T-cell (primary cell): ENCODE measurements at regions not wholly inside any gene's neighbourhood (a gene's known extent, or its start where the extent isn't known, plus 50 kb on each side); places are given as distances from the start of the nearest gene placed in this dataset.
"Not testable (repeated sequence)": the region's sequence is repeated elsewhere in the genome, so short reads cannot be mapped to it uniquely, and the experiment has no call there.

ENCODE experiments used
- ATAC-seq, 4 experiments: fragments of 200-7000 bp in 3 of 4; fragments of 150-1000 bp in 1 of 4; cut with Tn5 transposase; replicated peaks in 1 of 4; 1 replicate in 3 of 4; 2 replicates in 1 of 4; pipeline ENCODE4 v1.10.0; 2021; ENCODE audit warnings: moderate library complexity in 3 of 4, mild to moderate bottlenecking in 2 of 4, moderate number of reproducible peaks in 1 of 4
- CTCF ChIA-PET, 2 donors: fragments of 300-600 bp; sonication (Branson Sonifier 250); formaldehyde crosslinking; loops; one replicate each; lab custom pipeline; 2022; ENCODE audit warnings: antibody characterized with exemption in 2 of 2; lab: Charles Lee
- POLR2A ChIA-PET, 2 donors: fragments of 300-600 bp; sonication (Branson Sonifier 250); formaldehyde crosslinking; loops; one replicate each; lab custom pipeline; 2022; ENCODE audit warnings: antibody characterized with exemption in 2 of 2; lab: Charles Lee
- DNase-seq, 35 experiments: peaks; one replicate each; pipeline versions ENCODE4 v3.0.0 to v3.0.0-alpha.2; 2013 to 2023
- H3K27ac ChIP-seq: one replicate; pipeline ENCODE4 v1.5.1; 2013; ENCODE audit warnings: low read length
- H3K27me3 ChIP-seq, 2 experiments: replicated peaks in 1 of 2; 1 replicate in 1 of 2; 2 replicates in 1 of 2; pipeline versions ENCODE4 v1.6.1 to v1.7.0; 2013; ENCODE audit warnings: low read length in 1 of 2, mixed read lengths in 1 of 2; ENCODE audit not compliant: control insufficient read depth in 2 of 2, insufficient read depth in 2 of 2; ENCODE audit errors: extremely low read depth in 1 of 2
- H3K36me3 ChIP-seq, 2 donors: 1 replicate in 1 of 2; 2 replicates in 1 of 2; pipeline versions ENCODE4 v1.6.1 to v1.7.0; 2013; ENCODE audit warnings: low read length in 1 of 2; ENCODE audit not compliant: control insufficient read depth in 2 of 2, insufficient read depth in 1 of 2; ENCODE audit errors: extremely low read depth in 1 of 2
- H3K4me1 ChIP-seq, 2 experiments: 1 replicate in 1 of 2; 2 replicates in 1 of 2; pipeline versions ENCODE4 v1.6.1 to v1.7.0; 2013; ENCODE audit warnings: low read length in 2 of 2, mixed read lengths in 1 of 2; ENCODE audit not compliant: insufficient read depth in 2 of 2, control insufficient read depth in 1 of 2; ENCODE audit errors: extremely low read depth in 1 of 2
- H3K4me3 ChIP-seq, 2 donors: 1 replicate in 1 of 2; 2 replicates in 1 of 2; pipeline versions ENCODE4 v1.5.1 to v1.7.0; 2013; ENCODE audit warnings: mild to moderate bottlenecking in 2 of 2, low read length in 1 of 2, moderate library complexity in 1 of 2; ENCODE audit not compliant: control insufficient read depth in 1 of 2; ENCODE audit errors: extremely low read depth in 1 of 2
- H3K9me3 ChIP-seq: 2 replicates; pipeline ENCODE4 v1.7.0; 2013
- H3K27ac Mint-ChIP-seq, 2 donors: one replicate each; pipeline ENCODE4 v1.8.0; 2020 to 2021; ENCODE audit warnings: mild to moderate bottlenecking in 2 of 2, mixed read lengths in 2 of 2
- H3K27me3 Mint-ChIP-seq, 2 donors: one replicate each; pipeline ENCODE4 v1.8.0; 2021 to 2022; ENCODE audit warnings: mixed read lengths in 2 of 2
- H3K36me3 Mint-ChIP-seq: one replicate; pipeline ENCODE4 v1.8.0; 2021; ENCODE audit warnings: mixed read lengths
- H3K4me1 Mint-ChIP-seq, 3 donors: one replicate each; pipeline ENCODE4 v1.8.0; 2020 to 2022; ENCODE audit warnings: mixed read lengths in 3 of 3, mild to moderate bottlenecking in 1 of 3
- H3K4me3 Mint-ChIP-seq, 3 donors: one replicate each; pipeline ENCODE4 v1.8.0; 2020 to 2022; ENCODE audit warnings: mild to moderate bottlenecking in 3 of 3, mixed read lengths in 3 of 3, moderate library complexity in 3 of 3
- H3K9me3 Mint-ChIP-seq, 3 donors: one replicate each; pipeline ENCODE4 v1.8.0; 2020 to 2022; ENCODE audit warnings: mixed read lengths in 3 of 3
- whole genome bisulfite sequencing: methylation state at CpG from one replicate; pipeline ENCODE4 v1.1.5; 2013; ENCODE audit warnings: missing lambda C conversion rate; ENCODE audit not compliant: insufficient coverage; 5-methylcytosine and 5-hydroxymethylcytosine counted together

GRCh38 chr1:43021547-43022474 is 63.1 kb upstream of the SLC2A1 start:
- Mint-ChIP-seq H3K4me1 (no peaks in the 10 kb centered on the region), H3K27ac (no peak overlapping the region), H3K36me3 (no peaks in the 10 kb centered on the region), H3K27me3 (peaks cover 0 to 1% of the 10 kb centered on the region in 2 donors), H3K9me3 (no peaks in the 10 kb centered on the region), H3K4me3 (no peak overlapping the region)
- ChIA-PET POLR2A (no interaction called here), CTCF (no interaction called here)
- 90% methylated on average over 8 of the region's 14 CpGs for WGBS
- H3K27me3 ChIP-seq: peaks cover 0 to 4% of the 10 kb centered on the region in 2 experiments
- H3K36me3 ChIP-seq: no peaks in the 10 kb centered on the region
- H3K4me3 ChIP-seq: no peak overlapping the region
- no peak overlapping the region for H3K27ac ChIP-seq
- no peaks in the 10 kb centered on the region for H3K9me3 ChIP-seq
- ATAC-seq (no peak), DNase-seq (no peak)
- no peaks in the 10 kb centered on the region for H3K4me1 ChIP-seq

- ChIA-PET CTCF (no interaction called here), POLR2A (no interaction called here)
- Histone ChIP-seq H3K4me3 (no peak overlapping the region), H3K4me1 (no peaks in the 10 kb centered on the region), H3K27ac (no peak overlapping the region), H3K27me3 (peaks cover 0 to 2% of the 10 kb centered on the region in 2 experiments), H3K36me3 (no peaks in the 10 kb centered on the region), H3K9me3 (no peaks in the 10 kb centered on the region)
- ATAC-seq: no peak
- Mint-ChIP-seq H3K27me3 (peaks cover 0 to 3% of the 10 kb centered on the region in 2 donors), H3K9me3 (no peaks in the 10 kb centered on the region), H3K36me3 (no peaks in the 10 kb centered on the region), H3K4me1 (no peaks in the 10 kb centered on the region), H3K4me3 (no peak overlapping the region), H3K27ac (no peak overlapping the region)
- WGBS: 100% methylated on average over 3 of the region's 3 CpGs
- no peak for DNase-seq
Measured at GRCh38 chr1:43019226-43019625, 60.6 kb upstream of the SLC2A1 start.

- Histone ChIP-seq H3K27me3 (peaks cover 0 to 5% of the 10 kb centered on the region in 2 experiments), H3K4me3 (no peak overlapping the region), H3K36me3 (no peaks in the 10 kb centered on the region), H3K27ac (no peak overlapping the region), H3K9me3 (no peaks in the 10 kb centered on the region), H3K4me1 (no peaks in the 10 kb centered on the region)
- ChIA-PET CTCF (no interaction called here), POLR2A (no interaction called here)
- Mint-ChIP-seq H3K4me3 (no peak overlapping the region), H3K9me3 (no peaks in the 10 kb centered on the region), H3K36me3 (no peaks in the 10 kb centered on the region), H3K27ac (no peak overlapping the region), H3K27me3 (peaks cover 5% of the 10 kb centered on the region in 2 donors), H3K4me1 (no peaks in the 10 kb centered on the region)
- ATAC-seq (no peak), DNase-seq (no peak)
- WGBS: 92% methylated on average over 3 of the region's 3 CpGs
Measured at GRCh38 chr1:43018121-43018520, 59.5 kb upstream of the SLC2A1 start.

- ATAC-seq (no peak), DNase-seq (no peak)
- WGBS: 88% methylated on average over 1 of the region's 3 CpGs
- ChIA-PET CTCF (no interaction called here), POLR2A (no interaction called here)
- Histone ChIP-seq H3K27me3 (peaks cover 0 to 12% of the 10 kb centered on the region in 2 experiments), H3K36me3 (no peaks in the 10 kb centered on the region), H3K27ac (no peak overlapping the region), H3K9me3 (no peaks in the 10 kb centered on the region), H3K4me1 (no peaks in the 10 kb centered on the region), H3K4me3 (no peak overlapping the region)
- H3K27ac Mint-ChIP-seq: no peak overlapping the region
- H3K27me3 Mint-ChIP-seq: peaks cover 7 to 9% of the 10 kb centered on the region in 2 donors
- no peak overlapping the region for H3K4me3 Mint-ChIP-seq
- no peaks in the 10 kb centered on the region for H3K36me3 Mint-ChIP-seq
- no peaks in the 10 kb centered on the region for H3K9me3 Mint-ChIP-seq
- H3K4me1 Mint-ChIP-seq: no peaks in the 10 kb centered on the region
Measured at GRCh38 chr1:43015269-43015668, 56.6 kb upstream of the SLC2A1 start.

GRCh38 chr1:43014579-43014978 is 55.9 kb upstream of the SLC2A1 start:
- H3K27me3 Mint-ChIP-seq, H3K4me1 ChIP-seq, ATAC-seq, H3K27ac ChIP-seq, H3K9me3 Mint-ChIP-seq, H3K4me3 Mint-ChIP-seq, H3K4me3 ChIP-seq, H3K27ac Mint-ChIP-seq, DNase-seq, H3K36me3 ChIP-seq, H3K4me1 Mint-ChIP-seq, CTCF ChIA-PET, H3K9me3 ChIP-seq, H3K36me3 Mint-ChIP-seq: not testable (repeated sequence)
- POLR2A ChIA-PET: interaction anchor here in 1 of 2 donors (0.6 kb wide), 1 partner anchor 168 kb away, joined by 7 read pairs; no protein-coding TSS in a partner anchor
- WGBS: 100% methylated on average over 8 of the region's 10 CpGs
- peaks cover 0 to 12% of the 10 kb centered on the region in 2 experiments for H3K27me3 ChIP-seq

GRCh38 chr1:43011020-43011419 is 52.4 kb upstream of the SLC2A1 start:
- no peak overlapping the region for H3K4me3 ChIP-seq
- ChIA-PET CTCF (no interaction called here), POLR2A (no interaction called here)
- no peak overlapping the region for H3K27ac ChIP-seq
- no peak for DNase-seq
- H3K27ac Mint-ChIP-seq: peak overlapping the region in 1 of 2 donors; percentile 44
- WGBS: 40% methylated on average over 1 of the region's 3 CpGs
- H3K36me3 Mint-ChIP-seq: no peaks in the 10 kb centered on the region
- H3K9me3 ChIP-seq: no peaks in the 10 kb centered on the region
- ATAC-seq: no peak
- H3K9me3 Mint-ChIP-seq: no peaks in the 10 kb centered on the region
- H3K4me1 ChIP-seq: no peaks in the 10 kb centered on the region
- H3K4me1 Mint-ChIP-seq: no peaks in the 10 kb centered on the region
- peaks cover 0 to 26% of the 10 kb centered on the region in 2 experiments for H3K27me3 ChIP-seq
- H3K4me3 Mint-ChIP-seq: no peak overlapping the region
- peaks cover 7 to 8% of the 10 kb centered on the region in 2 donors for H3K27me3 Mint-ChIP-seq
- H3K36me3 ChIP-seq: no peaks in the 10 kb centered on the region
